ENCODE measurements at regions not wholly inside any gene's neighbourhood (a gene's known extent, or its start where the extent isn't known, plus 50 kb on each side); places are given as distances from the start of the nearest gene placed in this dataset.

- TF ChIP-seq, protein P1, sequence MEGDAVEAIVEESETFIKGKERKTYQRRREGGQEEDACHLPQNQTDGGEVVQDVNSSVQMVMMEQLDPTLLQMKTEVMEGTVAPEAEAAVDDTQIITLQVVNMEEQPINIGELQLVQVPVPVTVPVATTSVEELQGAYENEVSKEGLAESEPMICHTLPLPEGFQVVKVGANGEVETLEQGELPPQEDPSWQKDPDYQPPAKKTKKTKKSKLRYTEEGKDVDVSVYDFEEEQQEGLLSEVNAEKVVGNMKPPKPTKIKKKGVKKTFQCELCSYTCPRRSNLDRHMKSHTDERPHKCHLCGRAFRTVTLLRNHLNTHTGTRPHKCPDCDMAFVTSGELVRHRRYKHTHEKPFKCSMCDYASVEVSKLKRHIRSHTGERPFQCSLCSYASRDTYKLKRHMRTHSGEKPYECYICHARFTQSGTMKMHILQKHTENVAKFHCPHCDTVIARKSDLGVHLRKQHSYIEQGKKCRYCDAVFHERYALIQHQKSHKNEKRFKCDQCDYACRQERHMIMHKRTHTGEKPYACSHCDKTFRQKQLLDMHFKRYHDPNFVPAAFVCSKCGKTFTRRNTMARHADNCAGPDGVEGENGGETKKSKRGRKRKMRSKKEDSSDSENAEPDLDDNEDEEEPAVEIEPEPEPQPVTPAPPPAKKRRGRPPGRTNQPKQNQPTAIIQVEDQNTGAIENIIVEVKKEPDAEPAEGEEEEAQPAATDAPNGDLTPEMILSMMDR (IDR thresholded peaks at IDR 0.05; ENCODE audit: extremely low read depth in 1 of 2, insufficient read depth in 1 of 2, low read depth in 1 of 2, low read length in 2 of 2) = no peak
- TF ChIP-seq POLR2AphosphoS5 (IDR thresholded peaks at IDR 0.05; ENCODE audit: insufficient read depth, low read depth, low read length) (no peak), MYC (IDR thresholded peaks at IDR 0.05; ENCODE audit: low read depth, low read length) (no peak)
These were observed 67.7 kb downstream of the PDCL3 start for GRCh38 chr2:100630473-100630977.
